ENCODE measurements at regions not wholly inside any gene's neighbourhood (a gene's known extent, or its start where the extent isn't known, plus 50 kb on each side); places are given as distances from the start of the nearest gene placed in this dataset.

- H3K4me3 ChIP-seq (ENCODE audit: low read depth in 2 of 2, low read length in 1 of 2) = no peak overlapping the region
- H3F3A ChIP-seq (replicated peaks; ENCODE audit: insufficient read depth) = no peaks in the 10 kb centered on the region
- TF ChIP-seq NFIC (IDR thresholded peaks at IDR 0.05; ENCODE audit: borderline replicate concordance) (no peak), TAF1 (IDR thresholded peaks at IDR 0.05; ENCODE audit: borderline replicate concordance, low read depth, low read length) (no peak)
- no peaks in the 10 kb centered on the region for H3K36me3 ChIP-seq (replicated peaks in 1 of 2; ENCODE audit: control insufficient read depth in 1 of 2, insufficient read depth in 2 of 2, low read length in 1 of 2)
- H3K4me2 ChIP-seq = no peak overlapping the region
- no peaks in the 10 kb centered on the region for H3K9me2 ChIP-seq
- POLR2A ChIA-PET = no interaction called here
- DNase-seq = no peak
- H4K20me1 ChIP-seq (ENCODE audit: insufficient read depth) = no peaks in the 10 kb centered on the region
- no peak overlapping the region for H3K9ac ChIP-seq
- no peak overlapping the region for H2AFZ ChIP-seq (ENCODE audit: low read depth)
- WGBS (ENCODE audit: low lambda C conversion rate) = 23% methylated on average over 3 of the region's 3 CpGs
- no peak overlapping the region for H3K27ac ChIP-seq (ENCODE audit: low read depth in 2 of 2, low read length in 1 of 2)
- H3K9me3 ChIP-seq = no peaks in the 10 kb centered on the region
- no peaks in the 10 kb centered on the region for H3K27me3 ChIP-seq (ENCODE audit: insufficient read depth)
- CTCF ChIA-PET = interaction anchor here (1.3 kb wide), 1 partner anchor 128 kb away, joined by 3 read pairs; no protein-coding TSS in a partner anchor
- no peaks in the 10 kb centered on the region for H3K4me1 ChIP-seq (ENCODE audit: control insufficient read depth in 1 of 2, insufficient read depth in 2 of 2, low read depth in 1 of 2, low read length in 1 of 2)
- H3K79me2 ChIP-seq (ENCODE audit: insufficient read depth) = no peaks in the 10 kb centered on the region
Observed at GRCh38 chr2:134014196-134014960, 239.5 kb upstream of the MGAT5 start.

GRCh38 chr2:134019871-134020270 lies 234.0 kb upstream of the MGAT5 start:
- no peak for DNase-seq
- Histone ChIP-seq H3K4me1 (ENCODE audit: control insufficient read depth in 1 of 2, insufficient read depth in 2 of 2, low read depth in 1 of 2, low read length in 1 of 2) (no peaks in the 10 kb centered on the region), H3K4me3 (ENCODE audit: low read depth in 2 of 2, low read length in 1 of 2) (no peak overlapping the region), H3F3A (replicated peaks; ENCODE audit: insufficient read depth) (no peaks in the 10 kb centered on the region), H3K9me2 (no peaks in the 10 kb centered on the region), H3K36me3 (replicated peaks in 1 of 2; ENCODE audit: control insufficient read depth in 1 of 2, insufficient read depth in 2 of 2, low read length in 1 of 2) (no peaks in the 10 kb centered on the region), H3K4me2 (no peak overlapping the region), H3K9me3 (no peaks in the 10 kb centered on the region), H2AFZ (ENCODE audit: low read depth) (no peak overlapping the region), H3K79me2 (ENCODE audit: insufficient read depth) (no peaks in the 10 kb centered on the region), H3K9ac (no peak overlapping the region), H4K20me1 (ENCODE audit: insufficient read depth) (no peaks in the 10 kb centered on the region), H3K27me3 (ENCODE audit: insufficient read depth) (no peaks in the 10 kb centered on the region), H3K27ac (ENCODE audit: low read depth in 2 of 2, low read length in 1 of 2) (no peak overlapping the region)
- ChIA-PET POLR2A (no interaction called here), CTCF (no interaction called here)
- 27% methylated on average over 2 of the region's 2 CpGs for WGBS (ENCODE audit: low lambda C conversion rate)
- no peak for TF ChIP-seq EZH2phosphoT487 (IDR thresholded peaks at IDR 0.05; ENCODE audit: borderline replicate concordance, low read depth)
- TF ChIP-seq USF1 (IDR thresholded peaks at IDR 0.05; ENCODE audit: borderline replicate concordance, low read depth) = no peak
- no peak for TF ChIP-seq SIN3A (IDR thresholded peaks at IDR 0.05; ENCODE audit: borderline replicate concordance, low read depth, low read length)
- no peak for TF ChIP-seq GABPA (IDR thresholded peaks at IDR 0.05; ENCODE audit: low read depth)
- TF ChIP-seq PBX3 (IDR thresholded peaks at IDR 0.05) = no peak
- no peak for TF ChIP-seq CTCF (IDR thresholded peaks at IDR 0.05)
- TF ChIP-seq ELF1 (IDR thresholded peaks at IDR 0.05) = no peak
- no peak for TF ChIP-seq FOXM1 (IDR thresholded peaks at IDR 0.05; ENCODE audit: low read depth)
- TF ChIP-seq POLR2AphosphoS5 (IDR thresholded peaks at IDR 0.05; ENCODE audit: low read depth, low read length) = no peak
- no peak for TF ChIP-seq TAF1 (IDR thresholded peaks at IDR 0.05; ENCODE audit: borderline replicate concordance, low read depth, low read length)
- TF ChIP-seq, protein P1, sequence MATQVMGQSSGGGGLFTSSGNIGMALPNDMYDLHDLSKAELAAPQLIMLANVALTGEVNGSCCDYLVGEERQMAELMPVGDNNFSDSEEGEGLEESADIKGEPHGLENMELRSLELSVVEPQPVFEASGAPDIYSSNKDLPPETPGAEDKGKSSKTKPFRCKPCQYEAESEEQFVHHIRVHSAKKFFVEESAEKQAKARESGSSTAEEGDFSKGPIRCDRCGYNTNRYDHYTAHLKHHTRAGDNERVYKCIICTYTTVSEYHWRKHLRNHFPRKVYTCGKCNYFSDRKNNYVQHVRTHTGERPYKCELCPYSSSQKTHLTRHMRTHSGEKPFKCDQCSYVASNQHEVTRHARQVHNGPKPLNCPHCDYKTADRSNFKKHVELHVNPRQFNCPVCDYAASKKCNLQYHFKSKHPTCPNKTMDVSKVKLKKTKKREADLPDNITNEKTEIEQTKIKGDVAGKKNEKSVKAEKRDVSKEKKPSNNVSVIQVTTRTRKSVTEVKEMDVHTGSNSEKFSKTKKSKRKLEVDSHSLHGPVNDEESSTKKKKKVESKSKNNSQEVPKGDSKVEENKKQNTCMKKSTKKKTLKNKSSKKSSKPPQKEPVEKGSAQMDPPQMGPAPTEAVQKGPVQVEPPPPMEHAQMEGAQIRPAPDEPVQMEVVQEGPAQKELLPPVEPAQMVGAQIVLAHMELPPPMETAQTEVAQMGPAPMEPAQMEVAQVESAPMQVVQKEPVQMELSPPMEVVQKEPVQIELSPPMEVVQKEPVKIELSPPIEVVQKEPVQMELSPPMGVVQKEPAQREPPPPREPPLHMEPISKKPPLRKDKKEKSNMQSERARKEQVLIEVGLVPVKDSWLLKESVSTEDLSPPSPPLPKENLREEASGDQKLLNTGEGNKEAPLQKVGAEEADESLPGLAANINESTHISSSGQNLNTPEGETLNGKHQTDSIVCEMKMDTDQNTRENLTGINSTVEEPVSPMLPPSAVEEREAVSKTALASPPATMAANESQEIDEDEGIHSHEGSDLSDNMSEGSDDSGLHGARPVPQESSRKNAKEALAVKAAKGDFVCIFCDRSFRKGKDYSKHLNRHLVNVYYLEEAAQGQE (IDR thresholded peaks at IDR 0.05; ENCODE audit: low read depth, low read length) = no peak
- no peak for TF ChIP-seq MXI1 (IDR thresholded peaks at IDR 0.05; ENCODE audit: low read depth, low read length)
- TF ChIP-seq, protein P2, sequence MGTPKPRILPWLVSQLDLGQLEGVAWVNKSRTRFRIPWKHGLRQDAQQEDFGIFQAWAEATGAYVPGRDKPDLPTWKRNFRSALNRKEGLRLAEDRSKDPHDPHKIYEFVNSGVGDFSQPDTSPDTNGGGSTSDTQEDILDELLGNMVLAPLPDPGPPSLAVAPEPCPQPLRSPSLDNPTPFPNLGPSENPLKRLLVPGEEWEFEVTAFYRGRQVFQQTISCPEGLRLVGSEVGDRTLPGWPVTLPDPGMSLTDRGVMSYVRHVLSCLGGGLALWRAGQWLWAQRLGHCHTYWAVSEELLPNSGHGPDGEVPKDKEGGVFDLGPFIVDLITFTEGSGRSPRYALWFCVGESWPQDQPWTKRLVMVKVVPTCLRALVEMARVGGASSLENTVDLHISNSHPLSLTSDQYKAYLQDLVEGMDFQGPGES (IDR thresholded peaks at IDR 0.05; ENCODE audit: low read depth, low read length) = no peak
- TF ChIP-seq JUND (IDR thresholded peaks at IDR 0.05) = no peak
- TF ChIP-seq NRF1 (IDR thresholded peaks at IDR 0.05; ENCODE audit: low read depth, low read length) = no peak
- TF ChIP-seq, protein P3, sequence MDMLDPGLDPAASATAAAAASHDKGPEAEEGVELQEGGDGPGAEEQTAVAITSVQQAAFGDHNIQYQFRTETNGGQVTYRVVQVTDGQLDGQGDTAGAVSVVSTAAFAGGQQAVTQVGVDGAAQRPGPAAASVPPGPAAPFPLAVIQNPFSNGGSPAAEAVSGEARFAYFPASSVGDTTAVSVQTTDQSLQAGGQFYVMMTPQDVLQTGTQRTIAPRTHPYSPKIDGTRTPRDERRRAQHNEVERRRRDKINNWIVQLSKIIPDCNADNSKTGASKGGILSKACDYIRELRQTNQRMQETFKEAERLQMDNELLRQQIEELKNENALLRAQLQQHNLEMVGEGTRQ (IDR thresholded peaks at IDR 0.05; ENCODE audit: borderline replicate concordance, low read depth, low read length) = no peak
